AG09319 (cell line): ENCODE measurements at regions not wholly inside any gene's neighbourhood (a gene's known extent, or its start where the extent isn't known, plus 50 kb on each side); places are given as distances from the start of the nearest gene placed in this dataset.

Experiments used
- DNase-seq: peaks from one replicate; pipeline ENCODE4 v3.0.0-alpha.2; 2010; ENCODE audit warnings: low read depth; ENCODE audit errors: extremely low read depth
- CTCF ChIP-seq: IDR thresholded peaks from 2 replicates; pipeline ENCODE4 v1.5.1; 2011; ENCODE audit warnings: low read depth, mild to moderate bottlenecking, inconsistent platforms, low read length, moderate library complexity

GRCh38 chr13:29903543-29903942 lies 53.1 kb upstream of the UBL3 start:
- DNase-seq = no peak
- TF ChIP-seq CTCF = no peak

- DNase-seq = no peak
- TF ChIP-seq CTCF = no peak
Observed at GRCh38 chr13:29902632-29903305, 52.4 kb upstream of the UBL3 start.

GRCh38 chr13:29901710-29902631 lies 51.6 kb upstream of the UBL3 start:
- DNase-seq = peak; percentile 74
- no peak for TF ChIP-seq CTCF
